ENCODE measurements at regions not wholly inside any gene's neighbourhood (a gene's known extent, or its start where the extent isn't known, plus 50 kb on each side); places are given as distances from the start of the nearest gene placed in this dataset.

DNA sequence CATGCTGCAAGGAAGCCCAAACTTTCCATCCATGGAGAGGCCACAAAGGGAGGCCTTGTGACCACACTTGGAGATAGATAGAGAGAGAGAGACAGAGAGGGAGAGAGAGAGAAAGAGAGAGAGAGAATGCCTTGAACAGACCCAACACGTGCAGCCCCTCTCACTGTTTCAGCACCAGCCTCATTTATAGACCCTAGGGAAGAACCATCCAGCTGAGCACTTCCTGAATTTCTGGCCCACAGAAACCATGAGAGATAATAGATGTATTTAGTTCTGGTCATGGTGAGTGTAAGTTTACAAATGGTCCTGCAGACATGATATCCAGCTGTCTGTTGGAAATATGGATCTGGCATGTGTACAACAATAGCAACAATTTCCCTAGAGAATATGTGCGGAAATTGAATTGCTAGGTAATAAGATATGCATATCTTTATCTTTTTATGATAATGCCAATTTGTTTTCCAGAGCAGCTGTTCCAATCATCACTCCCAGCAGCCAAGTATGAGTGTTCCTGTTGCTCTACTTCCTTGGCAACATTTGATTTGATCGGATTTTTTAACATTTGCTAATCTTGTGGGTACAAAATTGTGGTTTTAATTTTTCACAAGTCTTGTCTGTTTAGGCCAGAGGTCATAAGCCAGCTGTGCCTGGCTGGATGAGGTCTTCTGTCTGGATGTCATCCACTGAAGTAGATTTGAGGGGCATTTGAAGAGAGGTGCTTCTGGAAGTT lies 217.3 kb upstream of the IL12B start:
- H3K27me3 ChIP-seq (ENCODE audit: control insufficient read depth in 3 of 3, insufficient read depth in 3 of 3, low read length in 2 of 3), result no peaks in the 10 kb centered on the region
- H3K9ac ChIP-seq (ENCODE audit: insufficient read depth in 1 of 2, low read length in 2 of 2), result no peak overlapping the region
- no peak for DNase-seq
- H3K4me3 ChIP-seq, result no peak overlapping the region
- no peaks in the 10 kb centered on the region for H3K4me1 ChIP-seq (ENCODE audit: control insufficient read depth in 5 of 5, insufficient read depth in 5 of 5, low read length in 5 of 5)
- H3K27ac ChIP-seq (ENCODE audit: low read depth in 1 of 2, low read length in 1 of 2), result no peak overlapping the region
- TF ChIP-seq CTCF (IDR thresholded peaks at IDR 0.05; ENCODE audit: control extremely low read depth, extremely low read depth), result no peak
- H3K9me3 ChIP-seq (ENCODE audit: control insufficient read depth in 4 of 4, insufficient read depth in 3 of 4, low read length in 3 of 4), result peaks cover 0 to 4% (median under 1%) of the 10 kb centered on the region in 4 donors
- 62 to 77% methylated on average over 3 of the region's 3 CpGs for WGBS, 2 donors
- H3K36me3 ChIP-seq (ENCODE audit: control insufficient read depth in 4 of 4, insufficient read depth in 4 of 4, low read length in 4 of 4), result no peaks in the 10 kb centered on the region
- ATAC-seq (ENCODE audit: insufficient read depth, low FRiP score), result no peak

- no peak overlapping the region for H3K9ac ChIP-seq (ENCODE audit: insufficient read depth in 1 of 2, low read length in 2 of 2)
- H3K4me3 ChIP-seq, result no peak overlapping the region
- peaks cover 0 to 4% (median under 1%) of the 10 kb centered on the region in 4 donors for H3K9me3 ChIP-seq (ENCODE audit: control insufficient read depth in 4 of 4, insufficient read depth in 3 of 4, low read length in 3 of 4)
- H3K27ac ChIP-seq (ENCODE audit: low read depth in 1 of 2, low read length in 1 of 2), result no peak overlapping the region
- no peak for ATAC-seq (ENCODE audit: insufficient read depth, low FRiP score)
- H3K4me1 ChIP-seq (ENCODE audit: control insufficient read depth in 5 of 5, insufficient read depth in 5 of 5, low read length in 5 of 5), result no peaks in the 10 kb centered on the region
- no peak for TF ChIP-seq CTCF (IDR thresholded peaks at IDR 0.05; ENCODE audit: control extremely low read depth, extremely low read depth)
- H3K27me3 ChIP-seq (ENCODE audit: control insufficient read depth in 3 of 3, insufficient read depth in 3 of 3, low read length in 2 of 3), result no peaks in the 10 kb centered on the region
- WGBS, 2 donors, result 75 to 81% methylated on average over 3 of the region's 3 CpGs
- DNase-seq, result no peak
- H3K36me3 ChIP-seq (ENCODE audit: control insufficient read depth in 4 of 4, insufficient read depth in 4 of 4, low read length in 4 of 4), result no peaks in the 10 kb centered on the region
These were observed 218.2 kb upstream of the IL12B start for GRCh38 chr5:159548517-159548916.

DNA sequence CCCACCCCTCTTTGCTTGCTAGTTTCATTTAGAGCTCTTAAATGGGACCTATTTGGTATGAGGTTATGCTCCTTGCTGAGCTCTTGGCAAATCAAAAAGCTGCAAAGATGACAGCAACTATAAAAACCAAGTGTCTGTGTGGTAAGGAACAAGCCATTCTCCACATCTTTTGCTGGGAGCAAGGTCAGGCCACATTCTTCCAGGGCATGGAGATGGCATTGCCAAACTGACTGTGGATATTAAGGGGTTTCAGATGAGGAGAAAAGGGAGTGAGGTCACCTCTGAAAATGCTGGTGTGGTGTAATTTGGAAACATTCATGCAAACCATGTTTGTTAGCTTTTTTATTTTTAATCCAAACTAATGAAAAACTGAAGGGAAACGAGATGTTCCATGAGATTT lies 218.8 kb upstream of the IL12B start:
- H3K9me3 ChIP-seq (ENCODE audit: control insufficient read depth in 4 of 4, insufficient read depth in 3 of 4, low read length in 3 of 4), result peaks cover 0 to 4% (median under 1%) of the 10 kb centered on the region in 4 donors
- ATAC-seq (ENCODE audit: insufficient read depth, low FRiP score), result no peak
- WGBS, 2 donors, result 69 to 93% methylated on average over 1 of the region's 1 CpG

More for the DNA sequence above, 218.8 kb upstream of the IL12B start:
- Histone ChIP-seq H3K36me3 (ENCODE audit: control insufficient read depth in 4 of 4, insufficient read depth in 4 of 4, low read length in 4 of 4) (no peaks in the 10 kb centered on the region), H3K4me1 (ENCODE audit: control insufficient read depth in 5 of 5, insufficient read depth in 5 of 5, low read length in 5 of 5) (no peaks in the 10 kb centered on the region), H3K9ac (ENCODE audit: insufficient read depth in 1 of 2, low read length in 2 of 2) (no peak overlapping the region), H3K27me3 (ENCODE audit: control insufficient read depth in 3 of 3, insufficient read depth in 3 of 3, low read length in 2 of 3) (no peaks in the 10 kb centered on the region), H3K27ac (ENCODE audit: low read depth in 1 of 2, low read length in 1 of 2) (no peak overlapping the region), H3K4me3 (no peak overlapping the region)
- no peak for TF ChIP-seq CTCF (IDR thresholded peaks at IDR 0.05; ENCODE audit: control extremely low read depth, extremely low read depth)
- DNase-seq, result no peak
